ENCODE measurements at regions not wholly inside any gene's neighbourhood (a gene's known extent, or its start where the extent isn't known, plus 50 kb on each side); places are given as distances from the start of the nearest gene placed in this dataset.

- no peaks in the 10 kb centered on the region for H3K9me3 ChIP-seq (ENCODE audit: control insufficient read depth in 2 of 3, low read length in 3 of 3)
- intact Hi-C loops (cut with micrococcal nuclease): no loop called here
- no peaks in the 10 kb centered on the region for H3K9me3 Mint-ChIP-seq
- no peak overlapping the region for H3K4me3 ChIP-seq (ENCODE audit: low read length)
- CTCF ChIA-PET: no interaction called here
- no peak overlapping the region for H3K27ac ChIP-seq (ENCODE audit: low read depth, low read length)
- H3K4me1 ChIP-seq (ENCODE audit: control insufficient read depth in 2 of 2, insufficient read depth in 2 of 2, low read length in 2 of 2): no peaks in the 10 kb centered on the region
- peaks cover 5 to 12% (median 10%) of the 10 kb centered on the region in 5 donors for H3K27me3 Mint-ChIP-seq
- H3K36me3 Mint-ChIP-seq: no peaks in the 10 kb centered on the region
- no peaks in the 10 kb centered on the region for H3K36me3 ChIP-seq (ENCODE audit: control insufficient read depth in 2 of 3, insufficient read depth in 3 of 3, low read length in 3 of 3)
- H3K4me3 Mint-ChIP-seq: no peak overlapping the region
- peaks cover 0 to 2% of the 10 kb centered on the region in 2 donors for H3K27me3 ChIP-seq (ENCODE audit: control insufficient read depth in 2 of 2, insufficient read depth in 2 of 2, low read length in 2 of 2)
- DNase-seq (no peak), ATAC-seq (no peak)
- POLR2A ChIA-PET: interaction anchor here (0.6 kb wide), 1 partner anchor 793 kb away, joined by 3 read pairs; no protein-coding TSS in a partner anchor
- H3K4me1 Mint-ChIP-seq: no peaks in the 10 kb centered on the region
- H3K27ac Mint-ChIP-seq: no peak overlapping the region
These were observed 245.5 kb upstream of the PARD3B start for GRCh38 chr2:204299766-204300165.

- H3K27ac Mint-ChIP-seq: no peak overlapping the region
- DNase-seq: no peak
- no peaks in the 10 kb centered on the region for H3K36me3 Mint-ChIP-seq
- Histone ChIP-seq H3K4me1 (ENCODE audit: control insufficient read depth in 2 of 2, insufficient read depth in 2 of 2, low read length in 2 of 2) (no peaks in the 10 kb centered on the region), H3K36me3 (ENCODE audit: control insufficient read depth in 2 of 3, insufficient read depth in 3 of 3, low read length in 3 of 3) (no peaks in the 10 kb centered on the region), H3K27ac (ENCODE audit: low read depth, low read length) (no peak overlapping the region), H3K4me3 (ENCODE audit: low read length) (no peak overlapping the region), H3K27me3 (ENCODE audit: control insufficient read depth in 2 of 2, insufficient read depth in 2 of 2, low read length in 2 of 2) (no peaks in the 10 kb centered on the region), H3K9me3 (ENCODE audit: control insufficient read depth in 2 of 3, low read length in 3 of 3) (no peaks in the 10 kb centered on the region)
- ChIA-PET CTCF (no interaction called here), POLR2A (no interaction called here)
- no peak for ATAC-seq
- no peaks in the 10 kb centered on the region for H3K9me3 Mint-ChIP-seq
- H3K4me1 Mint-ChIP-seq: no peaks in the 10 kb centered on the region
- peaks cover 8 to 23% (median 10%) of the 10 kb centered on the region in 5 donors for H3K27me3 Mint-ChIP-seq
- no peak overlapping the region for H3K4me3 Mint-ChIP-seq
- intact Hi-C loops (cut with micrococcal nuclease): no loop called here
These were observed 238.6 kb upstream of the PARD3B start for GRCh38 chr2:204306667-204307066.

DNA sequence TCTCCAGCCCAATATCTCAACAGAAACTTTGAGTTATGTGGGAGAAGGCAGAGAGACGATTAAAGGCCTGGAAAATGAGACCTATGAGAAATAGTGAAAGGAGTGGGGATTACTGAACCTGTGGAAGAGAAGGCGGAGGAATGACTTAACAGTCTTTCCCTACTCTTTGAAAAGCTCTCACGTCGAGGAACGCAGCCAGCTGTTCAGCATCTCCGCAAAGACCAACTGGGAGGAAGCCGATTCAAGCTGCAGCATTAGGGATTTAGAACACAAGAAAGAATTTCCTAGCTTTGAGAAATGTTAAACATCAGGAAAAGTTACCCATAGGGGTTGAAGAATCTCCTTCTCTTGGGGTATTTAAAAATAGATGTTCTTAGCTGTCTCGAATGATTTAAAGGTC lies 233.2 kb upstream of the PARD3B start:
- H3K9me3 ChIP-seq (ENCODE audit: control insufficient read depth in 2 of 3, low read length in 3 of 3): no peaks in the 10 kb centered on the region
- CTCF ChIA-PET: interaction anchor here (0.6 kb wide), 1 partner anchor 1637 kb away, joined by 3 read pairs; no protein-coding TSS in a partner anchor
- POLR2A ChIA-PET: no interaction called here
- H3K27ac Mint-ChIP-seq: no peak overlapping the region
- no peak overlapping the region for H3K4me3 ChIP-seq (ENCODE audit: low read length)
- intact Hi-C loops (cut with micrococcal nuclease): no loop called here
- H3K27me3 Mint-ChIP-seq: peaks cover 5 to 39% (median 14%) of the 10 kb centered on the region in 5 donors
- no peaks in the 10 kb centered on the region for H3K27me3 ChIP-seq (ENCODE audit: control insufficient read depth in 2 of 2, insufficient read depth in 2 of 2, low read length in 2 of 2)
- DNase-seq: no peak
- H3K4me1 ChIP-seq (ENCODE audit: control insufficient read depth in 2 of 2, insufficient read depth in 2 of 2, low read length in 2 of 2): no peaks in the 10 kb centered on the region
- no peaks in the 10 kb centered on the region for H3K36me3 ChIP-seq (ENCODE audit: control insufficient read depth in 2 of 3, insufficient read depth in 3 of 3, low read length in 3 of 3)
- no peak overlapping the region for H3K4me3 Mint-ChIP-seq
- ATAC-seq: no peak
- H3K9me3 Mint-ChIP-seq: no peaks in the 10 kb centered on the region
- peaks cover 0 to 2% (median 0%) of the 10 kb centered on the region in 7 donors for H3K4me1 Mint-ChIP-seq
- no peaks in the 10 kb centered on the region for H3K36me3 Mint-ChIP-seq
- no peak overlapping the region for H3K27ac ChIP-seq (ENCODE audit: low read depth, low read length)

- ChIA-PET POLR2A (no interaction called here), CTCF (no interaction called here)
- H3K4me3 ChIP-seq (ENCODE audit: low read length): no peak overlapping the region
- intact Hi-C loops (cut with micrococcal nuclease): no loop called here
- no peaks in the 10 kb centered on the region for H3K36me3 ChIP-seq (ENCODE audit: control insufficient read depth in 2 of 3, insufficient read depth in 3 of 3, low read length in 3 of 3)
- H3K9me3 ChIP-seq (ENCODE audit: control insufficient read depth in 2 of 3, low read length in 3 of 3): no peaks in the 10 kb centered on the region
- H3K9me3 Mint-ChIP-seq: no peaks in the 10 kb centered on the region
- no peak overlapping the region for H3K27ac Mint-ChIP-seq
- H3K27ac ChIP-seq (ENCODE audit: low read depth, low read length): no peak overlapping the region
- no peaks in the 10 kb centered on the region for H3K27me3 ChIP-seq (ENCODE audit: control insufficient read depth in 2 of 2, insufficient read depth in 2 of 2, low read length in 2 of 2)
- H3K4me3 Mint-ChIP-seq: no peak overlapping the region
- no peaks in the 10 kb centered on the region for H3K4me1 ChIP-seq (ENCODE audit: control insufficient read depth in 2 of 2, insufficient read depth in 2 of 2, low read length in 2 of 2)
- no peak for ATAC-seq
- no peaks in the 10 kb centered on the region for H3K36me3 Mint-ChIP-seq
- peaks cover 0 to 2% (median 0%) of the 10 kb centered on the region in 7 donors for H3K4me1 Mint-ChIP-seq
- H3K27me3 Mint-ChIP-seq: peaks cover 5 to 46% (median 22%) of the 10 kb centered on the region in 5 donors
- DNase-seq: no peak
These were observed 232.0 kb upstream of the PARD3B start for GRCh38 chr2:204313256-204313655.

GRCh38 chr2:204315236-204315662 lies 230.0 kb upstream of the PARD3B start:
- H3K4me3 Mint-ChIP-seq: no peak overlapping the region
- no peaks in the 10 kb centered on the region for H3K36me3 Mint-ChIP-seq
- peaks cover 5 to 45% (median 18%) of the 10 kb centered on the region in 5 donors for H3K27me3 Mint-ChIP-seq

DNA sequence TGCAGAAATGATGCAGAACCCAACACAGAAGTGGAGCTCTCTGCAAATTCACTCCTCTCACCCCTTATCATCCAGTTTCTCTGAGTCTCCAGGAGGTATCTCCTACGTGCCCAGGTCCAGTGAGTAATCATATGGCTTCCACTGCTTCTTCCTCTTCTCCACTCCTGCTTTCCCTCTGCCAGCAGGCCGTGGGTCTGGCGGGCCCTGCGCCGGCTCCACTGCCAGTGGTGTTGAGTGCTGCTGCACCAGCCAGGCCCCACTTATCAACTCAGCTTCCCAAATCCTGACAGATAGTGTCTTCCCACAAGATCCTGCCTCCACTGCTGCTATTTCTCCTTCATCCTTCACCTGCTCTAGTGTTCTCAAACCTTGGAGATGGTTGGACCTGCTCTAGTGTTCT lies 227.6 kb upstream of the PARD3B start:
- no peak for DNase-seq
- no peaks in the 10 kb centered on the region for H3K9me3 Mint-ChIP-seq

More at GRCh38 chr2:204315236-204315662, 230.0 kb upstream of the PARD3B start:
- no peak for DNase-seq
- H3K9me3 ChIP-seq (ENCODE audit: control insufficient read depth in 2 of 3, low read length in 3 of 3): no peaks in the 10 kb centered on the region
- Mint-ChIP-seq H3K27ac (no peak overlapping the region), H3K9me3 (no peaks in the 10 kb centered on the region), H3K4me1 (peaks cover 0 to 2% (median 0%) of the 10 kb centered on the region in 7 donors)
- no peaks in the 10 kb centered on the region for H3K27me3 ChIP-seq (ENCODE audit: control insufficient read depth in 2 of 2, insufficient read depth in 2 of 2, low read length in 2 of 2)
- H3K4me3 ChIP-seq (ENCODE audit: low read length): no peak overlapping the region
- ChIA-PET CTCF (no interaction called here), POLR2A (no interaction called here)
- no peaks in the 10 kb centered on the region for H3K4me1 ChIP-seq (ENCODE audit: control insufficient read depth in 2 of 2, insufficient read depth in 2 of 2, low read length in 2 of 2)
- no peaks in the 10 kb centered on the region for H3K36me3 ChIP-seq (ENCODE audit: control insufficient read depth in 2 of 3, insufficient read depth in 3 of 3, low read length in 3 of 3)
- intact Hi-C loops (cut with micrococcal nuclease): no loop called here
- ATAC-seq: no peak
- H3K27ac ChIP-seq (ENCODE audit: low read depth, low read length): no peak overlapping the region

DNA sequence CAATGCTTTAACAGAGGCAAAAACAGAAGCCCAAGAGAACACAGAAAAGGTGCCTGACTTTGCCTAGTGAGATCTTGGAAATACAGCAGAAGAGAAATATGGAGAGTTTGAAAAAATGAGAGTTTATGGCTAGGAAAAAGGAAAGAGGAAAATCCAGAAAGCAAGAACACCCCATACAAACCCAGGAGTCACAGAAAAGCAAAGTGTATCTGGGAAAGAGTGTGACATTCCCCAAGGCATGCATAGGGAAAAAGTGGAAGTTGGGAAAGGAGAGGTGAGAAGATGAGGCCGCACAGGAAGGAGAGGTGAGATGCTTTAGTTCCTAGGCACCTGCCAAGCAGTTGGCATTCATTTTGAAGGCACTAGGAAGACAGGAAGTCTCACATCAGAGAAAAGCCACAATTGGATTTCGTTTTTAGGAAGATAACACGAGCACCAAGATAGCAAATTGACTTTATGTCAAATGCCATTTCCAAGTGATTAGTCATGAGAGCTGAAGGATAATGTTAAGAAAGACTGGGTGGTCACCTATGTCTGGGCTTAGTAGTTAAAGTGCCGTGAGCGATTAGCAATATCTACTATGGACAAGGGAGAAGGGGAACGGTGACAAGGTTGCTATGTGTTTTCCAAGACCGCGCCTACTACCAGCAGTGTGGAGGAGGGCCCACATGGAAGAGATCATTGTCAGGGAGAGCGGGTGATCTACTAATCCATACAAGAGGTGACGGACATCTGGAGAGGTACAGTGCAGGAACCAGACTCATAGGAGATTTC lies 224.1 kb upstream of the PARD3B start:
- ATAC-seq (no peak), DNase-seq (no peak)
- Histone ChIP-seq H3K27ac (ENCODE audit: low read depth, low read length) (no peak overlapping the region), H3K36me3 (ENCODE audit: control insufficient read depth in 2 of 3, insufficient read depth in 3 of 3, low read length in 3 of 3) (no peaks in the 10 kb centered on the region), H3K9me3 (ENCODE audit: control insufficient read depth in 2 of 3, low read length in 3 of 3) (no peaks in the 10 kb centered on the region), H3K4me3 (ENCODE audit: low read length) (no peak overlapping the region), H3K27me3 (ENCODE audit: control insufficient read depth in 2 of 2, insufficient read depth in 2 of 2, low read length in 2 of 2) (no peaks in the 10 kb centered on the region), H3K4me1 (ENCODE audit: control insufficient read depth in 2 of 2, insufficient read depth in 2 of 2, low read length in 2 of 2) (no peaks in the 10 kb centered on the region)
- Mint-ChIP-seq H3K9me3 (no peaks in the 10 kb centered on the region), H3K36me3 (no peaks in the 10 kb centered on the region), H3K27ac (no peak overlapping the region), H3K4me1 (peaks cover 0 to 14% (median 4%) of the 10 kb centered on the region in 7 donors), H3K4me3 (no peak overlapping the region), H3K27me3 (peaks cover 12 to 25% (median 16%) of the 10 kb centered on the region in 5 donors)
- ChIA-PET POLR2A (no interaction called here), CTCF (no interaction called here)
- intact Hi-C loops (cut with micrococcal nuclease): loop anchor here in 1 of 2 donors (10.0 kb wide), 2 partner anchors 374 to 554 kb away; no protein-coding TSS in a partner anchor

More for the DNA sequence above, 227.6 kb upstream of the PARD3B start:
- Histone ChIP-seq H3K27ac (ENCODE audit: low read depth, low read length) (no peak overlapping the region), H3K4me1 (ENCODE audit: control insufficient read depth in 2 of 2, insufficient read depth in 2 of 2, low read length in 2 of 2) (no peaks in the 10 kb centered on the region), H3K36me3 (ENCODE audit: control insufficient read depth in 2 of 3, insufficient read depth in 3 of 3, low read length in 3 of 3) (no peaks in the 10 kb centered on the region), H3K9me3 (ENCODE audit: control insufficient read depth in 2 of 3, low read length in 3 of 3) (no peaks in the 10 kb centered on the region), H3K27me3 (ENCODE audit: control insufficient read depth in 2 of 2, insufficient read depth in 2 of 2, low read length in 2 of 2) (no peaks in the 10 kb centered on the region), H3K4me3 (ENCODE audit: low read length) (no peak overlapping the region)
- no peak overlapping the region for H3K27ac Mint-ChIP-seq
- ChIA-PET POLR2A (no interaction called here), CTCF (interaction anchor here (0.9 kb wide), 1 partner anchor 1358 kb away, joined by 3 read pairs; no protein-coding TSS in a partner anchor)
- H3K4me3 Mint-ChIP-seq: no peak overlapping the region
- intact Hi-C loops (cut with micrococcal nuclease): no loop called here
- peaks cover 0 to 14% (median 0%) of the 10 kb centered on the region in 7 donors for H3K4me1 Mint-ChIP-seq
- H3K36me3 Mint-ChIP-seq: no peaks in the 10 kb centered on the region
- no peak for ATAC-seq
- peaks cover 0 to 40% (median 16%) of the 10 kb centered on the region in 5 donors for H3K27me3 Mint-ChIP-seq
